ENCODE measurements at regions not wholly inside any gene's neighbourhood (a gene's known extent, or its start where the extent isn't known, plus 50 kb on each side); places are given as distances from the start of the nearest gene placed in this dataset.
"Not testable (repeated sequence)": the region's sequence is repeated elsewhere in the genome, so short reads cannot be mapped to it uniquely, and the experiment has no call there.

DNA sequence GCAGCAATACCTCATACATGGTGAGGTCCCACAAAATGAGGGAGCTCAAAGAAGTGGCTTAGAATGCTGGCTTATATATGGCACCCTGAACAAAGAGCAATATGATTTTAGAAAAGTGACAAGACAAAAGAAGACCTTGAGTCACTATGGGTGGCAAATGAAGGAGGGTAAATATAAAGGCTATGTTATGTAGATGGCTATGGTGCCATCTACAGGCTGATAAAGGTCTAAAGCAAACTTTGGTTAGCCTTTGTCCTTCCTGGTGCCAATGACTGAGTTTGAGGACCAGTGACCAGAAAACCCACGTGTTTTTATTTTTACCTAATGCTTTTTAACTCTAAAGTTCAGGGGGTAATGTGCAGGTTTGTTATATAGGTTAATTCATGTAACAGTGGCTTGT is 151.8 kb downstream of the CCNG2 start:
- DNase-seq: no peak

DNA sequence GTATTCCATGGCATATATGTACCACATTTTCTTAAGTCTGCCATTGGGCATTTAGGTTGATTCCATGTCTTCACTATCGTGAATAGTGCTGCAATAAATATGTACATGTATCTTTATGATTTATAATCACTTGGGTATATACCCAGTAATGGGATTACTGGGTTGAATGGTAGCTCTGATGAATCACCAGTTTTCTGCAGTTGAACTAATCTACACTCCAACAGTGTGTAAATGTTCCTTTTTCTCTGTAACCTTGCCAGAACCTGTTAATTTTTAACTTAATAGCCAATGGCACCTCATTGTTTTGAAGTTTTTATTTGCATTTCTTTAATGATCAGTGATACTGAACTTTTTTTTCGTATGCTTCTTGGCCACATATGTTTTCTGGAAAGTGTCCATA is 152.5 kb downstream of the CCNG2 start:
- no peak for DNase-seq

DNA sequence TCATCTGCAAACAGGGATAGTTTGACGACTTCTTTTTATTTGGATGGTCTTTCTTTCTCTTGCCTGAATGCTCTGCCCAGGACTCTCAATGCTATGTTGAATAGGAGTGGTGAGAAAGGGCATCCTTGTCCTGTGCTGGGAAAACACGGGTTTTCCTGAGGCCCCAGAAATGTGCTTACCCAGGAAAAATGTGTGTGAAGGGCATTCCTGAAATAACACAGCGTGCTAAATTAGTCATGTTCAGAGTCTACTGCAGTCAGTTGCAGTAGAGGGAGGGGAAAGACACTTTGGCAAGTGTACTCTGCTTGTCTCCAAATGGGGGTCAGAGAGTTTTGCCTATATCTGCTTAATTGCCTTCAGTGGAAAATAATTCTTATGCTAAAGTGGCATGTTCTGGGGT is 153.9 kb downstream of the CCNG2 start:
- no peak for DNase-seq

DNA sequence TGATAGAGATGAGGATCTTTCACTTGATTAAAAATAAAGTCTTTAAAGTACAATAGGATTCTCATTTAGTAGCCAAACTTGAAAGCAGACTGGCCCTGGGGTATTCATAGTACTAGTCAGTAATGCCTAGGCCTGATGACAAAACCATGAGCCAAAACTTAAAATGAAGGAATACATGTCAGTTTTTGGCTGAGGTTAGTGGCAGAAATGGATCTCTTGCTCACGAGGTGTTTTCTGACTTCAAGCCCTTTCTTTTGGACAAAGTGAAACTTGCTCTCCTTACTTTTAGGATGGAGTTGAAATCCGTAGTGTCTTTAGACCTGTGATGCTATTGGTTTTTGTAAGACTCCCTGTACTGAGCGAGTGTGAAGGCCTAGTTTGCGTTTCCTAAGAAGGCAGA is 157.7 kb downstream of the CCNG2 start:
- no peak for DNase-seq

DNA sequence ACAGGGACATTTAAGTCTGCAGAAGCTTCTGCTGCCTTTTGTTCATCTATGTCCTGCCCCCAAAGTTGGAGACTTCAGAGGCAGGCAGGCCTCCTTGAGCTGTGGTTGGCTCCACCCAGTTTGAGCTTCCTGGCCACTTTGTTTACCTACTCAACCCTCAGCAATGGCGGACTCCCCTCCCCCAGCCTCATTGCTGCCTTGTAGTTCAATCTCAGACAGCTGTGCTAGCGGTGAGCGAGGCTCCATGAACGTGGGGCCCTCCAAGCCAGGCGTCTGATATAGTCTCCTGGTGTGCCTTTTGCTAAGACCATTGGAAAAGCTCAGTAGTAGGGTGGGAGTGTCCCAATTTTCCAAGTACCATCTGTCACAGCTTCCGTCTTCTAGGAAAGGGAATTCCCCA is 170.1 kb downstream of the CCNG2 start:
- DNase-seq: no peak

DNA sequence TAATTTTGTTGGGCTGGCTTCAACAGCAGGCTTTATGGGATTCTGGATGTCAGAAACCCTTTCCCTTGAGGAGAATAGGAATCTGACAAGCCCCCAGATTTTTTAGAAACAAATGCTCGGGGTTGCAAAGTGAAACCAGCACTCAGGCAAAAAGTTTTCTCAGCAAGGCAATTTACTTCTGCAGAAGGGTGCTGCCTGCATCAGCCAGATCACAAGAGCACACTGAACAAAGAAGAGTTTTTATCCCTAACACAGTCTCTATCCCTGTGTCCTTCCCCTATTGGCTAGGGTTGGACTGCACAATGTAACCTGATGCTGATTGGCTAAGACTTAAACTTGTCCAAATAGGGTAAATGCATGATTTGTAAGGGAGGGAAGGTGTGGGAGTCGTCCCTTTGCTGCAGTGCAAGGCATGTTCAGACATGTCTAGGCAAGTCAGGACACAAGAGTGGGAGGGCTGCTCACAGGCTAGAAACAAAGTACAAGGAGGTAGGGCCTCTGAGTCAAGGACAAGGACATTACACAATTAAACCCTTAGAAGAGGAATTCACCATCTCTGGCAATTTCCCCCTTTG is 175.8 kb downstream of the CCNG2 start:
- no peak for DNase-seq

DNA sequence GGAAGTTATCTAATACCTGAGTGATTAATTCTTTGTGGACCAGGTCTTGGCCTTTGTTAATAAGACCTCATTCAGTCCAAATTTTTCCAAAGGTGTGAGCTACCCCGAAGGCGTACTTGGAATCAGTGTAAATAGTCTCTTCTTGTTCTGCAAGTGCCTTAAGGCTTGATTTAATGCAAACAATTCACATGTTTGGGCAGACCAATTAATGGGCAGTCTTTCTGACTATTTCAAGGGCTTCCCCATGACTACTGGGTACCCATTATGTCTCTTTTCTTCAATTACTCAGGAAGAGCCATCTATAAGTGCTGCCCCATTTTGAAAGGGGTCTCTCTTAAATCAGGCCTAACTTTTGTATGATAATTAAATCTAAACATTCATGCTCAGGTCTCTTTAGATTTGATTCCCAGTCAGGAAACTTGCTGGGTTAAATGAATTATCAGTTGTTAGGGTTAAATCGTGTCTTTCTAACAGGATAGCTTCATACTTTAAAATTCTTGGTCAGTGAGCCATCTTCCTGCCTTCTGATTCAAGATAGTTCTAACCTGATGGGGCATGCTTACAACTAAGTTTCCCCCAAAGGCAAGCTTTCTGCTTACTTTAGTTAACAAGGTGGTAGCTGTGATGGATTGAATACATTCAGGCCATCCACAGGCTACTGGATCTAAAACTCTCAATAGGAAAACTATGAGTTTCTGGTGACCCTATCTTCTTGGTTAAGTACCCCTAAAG is 179.6 kb downstream of the CCNG2 start:
- no peak for DNase-seq

DNA sequence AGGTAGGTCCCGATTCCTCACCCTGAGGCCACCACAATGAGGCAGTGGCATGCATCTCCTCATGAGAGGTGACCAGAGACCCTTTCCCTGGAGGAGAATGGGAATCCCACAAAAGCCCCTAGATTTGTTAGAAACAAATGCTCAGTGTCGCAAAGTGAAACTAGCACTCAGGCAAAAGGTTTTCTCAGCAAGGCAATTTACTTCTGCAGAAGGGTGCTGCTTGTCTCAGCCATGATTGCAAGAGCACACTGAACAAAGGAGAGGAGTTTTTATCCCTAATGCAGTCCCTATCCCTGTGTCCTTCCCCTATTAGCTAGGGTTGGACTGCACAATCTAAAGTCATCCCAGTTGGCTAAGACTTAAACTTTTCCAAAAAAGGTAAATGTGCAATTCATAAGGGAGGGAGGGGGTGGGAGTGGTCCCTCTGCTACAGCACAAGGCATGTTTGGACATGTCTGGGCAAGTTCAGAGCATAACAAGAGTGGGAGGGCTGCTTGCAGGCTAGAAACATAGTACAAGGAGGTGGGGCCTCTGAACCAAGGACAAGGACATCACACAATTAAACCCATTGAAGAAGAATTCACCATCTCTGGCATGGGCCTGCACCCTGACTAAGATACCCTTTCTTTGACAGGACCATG is 185.3 kb downstream of the CCNG2 start:
- DNase-seq: no peak

DNA sequence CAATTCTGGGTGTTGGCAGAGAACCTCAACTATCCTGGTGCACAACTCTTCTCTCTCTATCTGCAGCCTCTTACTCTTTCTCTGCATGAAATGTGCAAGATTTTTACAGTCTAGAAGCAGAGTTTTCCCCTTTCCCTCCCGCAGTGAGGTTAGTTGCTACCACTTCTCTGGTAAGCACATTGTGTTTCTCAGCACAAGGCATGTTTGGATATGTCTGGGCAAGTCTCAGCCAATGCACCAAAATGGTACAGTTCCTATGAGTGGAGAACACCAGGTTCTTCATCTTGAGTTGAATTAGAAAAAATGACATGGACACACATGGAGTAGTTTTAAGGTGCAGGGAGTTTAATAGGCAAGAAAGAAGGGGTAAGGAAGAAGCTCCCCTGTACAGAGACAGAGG is 187.0 kb downstream of the CCNG2 start:
- no peak for DNase-seq

DNA sequence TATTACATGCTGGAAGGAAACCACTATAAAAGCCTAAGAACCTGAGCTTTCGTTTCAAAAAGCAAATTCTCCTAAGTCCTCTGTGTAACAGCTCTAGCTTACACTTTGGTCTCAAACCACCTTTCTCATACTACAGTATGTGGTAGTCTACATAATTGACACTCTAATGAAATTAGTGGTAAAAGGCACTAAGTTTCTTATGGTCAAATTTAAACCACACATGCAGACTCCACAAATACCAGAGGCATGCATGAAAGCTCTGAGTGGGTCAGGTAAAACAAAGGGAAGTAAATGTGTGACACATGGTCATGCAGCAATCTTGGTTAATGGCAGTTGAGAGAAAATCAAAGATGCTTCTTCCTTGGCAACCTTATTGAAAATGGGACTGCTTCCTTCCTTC is 187.8 kb downstream of the CCNG2 start:
- DNase-seq: no peak

DNA sequence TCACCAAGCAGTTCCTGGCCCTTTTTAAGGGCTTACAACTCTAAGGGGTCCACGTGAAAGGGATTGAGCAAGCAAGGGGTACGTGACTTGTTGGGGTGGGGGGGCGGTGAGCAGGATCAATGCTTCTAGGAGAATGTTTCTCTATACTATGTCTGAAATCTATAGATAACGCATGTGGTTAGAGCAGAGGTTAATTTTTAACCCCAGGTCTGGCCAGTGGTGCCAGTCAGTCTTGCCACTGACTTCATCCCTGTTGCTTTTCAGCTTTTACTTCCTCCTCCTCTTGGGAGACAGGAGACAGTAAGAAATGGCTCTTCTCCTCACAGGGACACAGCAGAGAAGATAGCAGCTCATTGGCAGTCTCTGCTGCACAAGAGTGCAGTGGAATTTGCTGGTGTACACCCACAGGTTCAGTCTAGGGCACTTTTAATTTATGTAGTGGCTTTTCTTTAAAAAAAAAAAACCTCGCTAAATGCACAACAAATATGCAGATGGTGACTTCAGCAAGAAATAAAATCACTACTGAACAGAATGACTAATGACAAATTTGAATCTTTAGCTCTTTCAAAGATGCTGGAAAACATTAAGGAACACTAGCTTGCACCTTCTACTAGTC is 190.5 kb downstream of the CCNG2 start:
- no peak for DNase-seq

DNA sequence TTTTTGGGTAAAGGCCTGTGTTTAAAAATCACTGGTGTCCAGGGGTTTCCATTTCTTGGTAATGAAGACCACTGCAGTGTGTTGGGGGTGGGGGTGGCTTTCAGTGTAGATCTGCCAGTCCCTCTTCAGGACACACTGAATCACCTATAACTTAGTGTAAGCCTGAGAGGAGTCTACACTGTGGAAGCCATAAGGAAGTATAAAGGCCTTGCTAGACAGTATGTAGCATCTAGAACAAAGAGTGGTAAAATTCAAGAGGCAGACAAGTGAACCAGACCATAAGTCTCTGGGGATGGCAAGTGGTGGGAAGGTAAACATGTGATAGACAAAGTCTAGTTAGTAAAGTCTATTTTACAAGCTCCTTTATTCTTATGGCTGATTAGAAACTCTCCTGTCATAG is 191.8 kb downstream of the CCNG2 start:
- no peak for DNase-seq

DNA sequence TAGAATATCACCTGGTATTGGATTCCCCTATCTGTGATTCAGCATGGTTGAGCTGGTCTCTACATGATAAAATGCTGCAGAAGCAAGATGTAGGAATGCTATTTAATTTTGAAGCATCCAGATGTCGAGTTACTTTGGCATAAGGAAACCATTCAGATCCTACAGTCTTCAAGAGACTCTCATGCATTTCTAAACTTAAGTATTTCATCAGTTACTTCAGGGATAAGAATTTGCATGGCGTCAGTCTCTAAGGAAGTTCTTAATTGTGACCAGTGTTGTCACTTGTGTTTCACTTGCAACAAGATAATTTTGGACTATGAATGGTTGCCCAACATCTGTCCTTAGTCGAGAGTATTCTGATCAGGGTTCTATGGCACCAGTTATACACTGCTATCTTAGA is 192.4 kb downstream of the CCNG2 start:
- DNase-seq: no peak

DNA sequence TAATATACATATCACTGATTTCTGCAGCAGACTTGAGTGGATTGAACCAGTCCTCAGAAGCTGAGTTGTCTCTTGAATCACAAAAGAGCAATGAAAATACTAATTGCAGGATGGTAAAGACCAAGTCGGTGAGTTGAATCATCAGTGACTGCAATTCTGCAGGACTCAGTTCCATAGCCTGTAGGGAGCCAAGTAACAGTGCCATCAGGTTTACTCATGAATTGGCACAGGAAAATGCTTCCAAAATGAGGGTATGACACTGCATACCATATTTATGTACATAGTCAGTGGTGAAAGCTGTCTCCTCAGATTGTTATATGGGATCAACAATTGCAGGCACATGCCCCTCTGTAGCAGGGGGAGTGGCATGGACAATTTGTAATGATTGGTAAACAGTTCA is 192.8 kb downstream of the CCNG2 start:
- no peak for DNase-seq

DNA sequence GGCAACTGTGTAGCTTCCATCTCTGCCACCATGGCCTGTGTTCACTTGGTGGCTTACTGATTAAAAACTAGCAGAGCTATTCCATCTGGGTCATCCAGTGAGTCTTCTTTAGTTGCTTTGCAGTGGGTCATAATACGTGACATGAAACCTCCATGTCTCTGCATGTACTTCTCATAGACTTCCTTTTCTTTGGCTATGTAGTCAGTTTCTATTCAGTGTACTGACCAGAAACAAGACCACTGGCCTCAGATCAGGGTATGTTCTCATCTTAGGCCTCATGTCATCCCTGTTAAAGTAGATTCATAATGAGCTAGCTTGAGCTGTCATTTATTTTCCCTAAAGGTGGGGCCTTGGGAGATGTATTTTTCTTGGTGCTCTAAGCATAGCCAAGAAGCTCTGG is 195.2 kb downstream of the CCNG2 start:
- DNase-seq: no peak

DNA sequence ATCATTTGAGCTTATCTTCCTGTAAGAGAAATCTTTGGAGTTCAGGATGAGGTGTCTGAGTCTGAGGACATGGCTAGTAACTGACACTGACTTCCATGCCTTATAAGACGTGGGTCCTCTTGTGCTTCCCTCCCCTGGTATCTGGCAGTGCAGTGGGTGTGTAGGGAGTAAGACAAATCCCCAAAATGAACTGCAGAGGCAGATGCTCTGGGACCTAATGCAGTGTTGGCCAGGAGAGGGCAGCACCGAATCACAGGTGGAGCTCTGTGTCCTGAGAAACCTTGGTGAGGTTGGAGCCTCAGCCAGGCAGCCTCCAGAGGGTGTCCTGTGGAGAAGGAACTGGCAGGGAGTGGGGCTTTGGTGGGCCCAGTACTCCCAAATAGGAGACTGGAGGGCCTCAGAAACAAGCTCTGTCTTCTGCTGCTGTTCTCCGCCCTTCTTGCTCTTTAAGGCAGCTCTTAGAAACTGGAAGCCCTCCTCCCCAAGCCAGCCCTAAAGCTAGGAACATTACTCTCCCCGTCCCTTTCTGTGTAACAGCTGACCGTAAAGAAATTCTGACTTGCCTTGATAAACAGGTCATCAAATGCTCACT is 196.8 kb downstream of the CCNG2 start:
- not testable (repeated sequence) for DNase-seq

DNA sequence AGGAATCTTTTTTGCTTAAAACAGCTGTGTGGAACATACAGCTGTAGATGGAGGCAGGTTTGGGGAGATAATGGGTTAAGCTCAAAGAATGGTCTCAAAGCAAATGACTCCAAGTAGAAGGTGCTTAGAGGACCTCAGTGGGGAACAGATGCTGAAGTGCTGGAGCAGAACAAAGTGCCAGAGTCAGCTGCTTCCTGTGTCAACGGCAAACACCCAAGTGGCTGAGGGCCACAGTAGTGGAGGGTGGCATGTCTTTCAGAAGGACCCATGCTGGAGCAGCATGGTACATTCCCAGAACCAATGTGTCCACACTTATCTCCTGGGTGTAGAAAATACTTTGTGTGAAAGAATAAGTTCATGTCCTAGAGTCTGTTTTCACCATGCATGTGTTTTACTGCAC is 197.5 kb downstream of the CCNG2 start:
- no peak for DNase-seq

DNA sequence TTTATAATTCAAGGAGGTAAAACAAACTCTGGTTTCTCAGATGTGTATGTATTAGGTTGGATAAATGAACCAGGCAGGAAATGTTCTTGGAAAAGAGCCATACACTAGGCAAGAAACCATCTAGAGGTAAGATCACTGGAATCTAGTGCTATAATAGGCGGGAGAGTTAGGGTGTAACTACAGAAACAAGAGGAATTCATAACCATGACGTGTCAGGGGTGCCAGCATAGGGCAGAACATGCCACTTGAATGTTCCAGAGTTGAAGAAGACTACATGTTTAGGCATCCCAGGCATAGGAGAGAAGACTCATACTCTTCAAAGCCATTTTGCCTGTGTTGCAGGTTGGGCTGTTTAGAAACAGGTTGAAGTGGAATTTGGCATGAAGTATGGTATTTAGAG is 198.7 kb downstream of the CCNG2 start:
- DNase-seq: no peak

DNA sequence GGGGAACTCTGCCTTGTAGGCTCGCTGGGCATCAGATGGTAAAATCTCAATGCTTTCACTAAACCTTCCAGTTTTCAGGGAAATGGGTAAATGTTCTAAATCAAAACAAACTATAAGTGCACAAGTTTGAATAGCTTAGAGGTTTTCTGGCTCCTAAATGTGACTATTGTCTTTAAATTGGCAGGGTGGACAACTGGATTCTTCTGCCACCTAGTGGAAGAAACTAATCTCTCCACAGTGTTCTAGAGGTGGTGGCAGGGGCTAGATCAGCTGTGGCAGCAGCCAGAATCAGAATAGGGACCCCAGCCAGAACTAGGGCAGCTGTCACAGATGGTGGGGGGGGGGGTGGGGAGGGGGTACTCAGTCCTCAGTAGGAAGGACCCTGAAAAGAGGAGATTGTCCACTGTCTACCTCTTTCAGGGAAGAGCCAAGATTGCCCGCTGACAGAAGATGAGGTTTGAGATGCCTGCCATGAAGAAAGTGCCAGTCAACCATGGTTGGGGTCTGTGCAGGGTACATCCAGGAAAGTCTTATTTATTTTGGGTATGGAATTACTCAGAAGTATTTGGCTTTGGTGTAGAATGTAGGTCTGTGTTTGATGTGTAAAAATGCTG is 201.4 kb downstream of the CCNG2 start:
- no peak for DNase-seq

DNA sequence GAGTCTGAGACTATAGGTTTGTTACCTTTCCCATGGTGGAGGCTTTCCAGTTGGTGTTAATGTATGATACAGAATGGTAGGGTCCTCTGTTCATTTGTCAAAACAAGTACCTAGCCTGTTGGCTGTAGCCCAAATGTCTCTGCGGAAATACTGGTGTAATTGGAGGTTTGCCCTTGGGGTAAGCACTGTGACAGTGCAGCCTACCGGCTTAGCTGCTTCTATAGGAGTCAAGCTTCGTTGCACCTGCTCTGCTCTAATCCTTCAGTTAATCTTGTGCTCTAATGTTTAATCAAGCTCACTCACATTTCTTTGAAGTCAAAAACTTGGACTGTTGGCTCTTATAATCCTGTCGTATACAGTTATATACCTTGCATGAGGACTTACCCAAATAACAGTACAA is 203.4 kb downstream of the CCNG2 start:
- DNase-seq: no peak

DNA sequence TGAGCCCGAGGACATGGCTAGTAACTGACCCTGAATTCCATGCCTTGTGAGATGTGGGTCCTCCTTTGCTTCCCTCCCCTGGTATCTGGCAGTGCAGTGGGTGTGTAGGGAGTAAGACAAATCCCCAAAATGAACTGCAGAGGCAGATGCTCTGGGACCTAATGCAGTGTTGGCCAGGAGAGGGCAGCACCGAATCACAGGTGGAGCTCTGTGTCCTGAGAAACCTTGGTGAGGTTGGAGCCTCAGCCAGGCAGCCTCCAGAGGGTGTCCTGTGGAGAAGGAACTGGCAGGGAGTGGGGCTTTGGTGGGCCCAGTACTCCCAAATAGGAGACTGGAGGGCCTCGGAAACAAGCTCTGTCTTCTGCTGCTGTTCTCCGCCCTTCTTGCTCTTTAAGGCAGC is 209.9 kb downstream of the CCNG2 start:
- DNase-seq: not testable (repeated sequence)

DNA sequence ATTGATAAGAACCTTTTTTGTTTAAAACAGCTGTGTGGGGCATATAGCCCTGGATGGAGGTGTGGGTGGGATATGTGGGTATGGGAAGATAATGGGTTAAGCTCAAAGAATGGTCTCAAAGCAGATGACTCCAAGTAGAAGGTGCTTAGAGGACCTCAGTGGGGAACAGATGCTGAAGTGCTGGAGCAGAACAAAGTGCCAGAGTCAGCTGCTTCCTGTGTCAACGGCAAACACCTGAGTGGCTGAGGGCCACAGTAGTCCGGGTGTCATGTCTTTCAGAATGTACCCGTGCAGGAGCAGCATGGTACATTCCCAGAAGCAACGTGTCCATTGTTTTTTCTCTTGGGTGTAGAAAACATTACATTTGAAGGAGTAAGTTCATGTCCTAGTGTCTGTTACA is 210.6 kb downstream of the CCNG2 start:
- DNase-seq: no peak

DNA sequence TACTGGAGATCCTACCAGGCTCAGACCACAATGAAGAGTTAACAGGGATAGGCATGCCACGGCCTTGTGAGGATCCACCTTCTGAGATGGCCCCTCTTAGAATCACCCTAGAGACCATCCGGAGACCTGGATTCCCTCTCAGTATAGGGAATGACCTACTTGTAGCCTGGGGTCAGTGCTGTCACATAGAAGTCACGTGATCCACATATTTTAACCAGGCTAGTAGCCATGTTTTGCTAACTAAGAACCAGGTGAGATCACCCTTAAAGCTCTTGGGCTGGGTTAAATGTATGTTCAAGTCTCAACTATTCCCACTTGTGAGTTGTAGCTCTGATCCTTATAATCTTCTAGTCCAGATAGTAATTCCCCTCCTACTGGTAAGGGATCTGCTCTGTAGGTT is 215.4 kb downstream of the CCNG2 start:
- no peak for DNase-seq

Measured in stimulated activated CD4-positive, alpha-beta T cell treated with anti-CD3 and anti-CD28 coated beads, Interleukin-12 subunit alpha, Interleukin-12 subunit beta, amount 100 ng/mL, for 4 hours (primary cell).